ENCODE measurements at regions not wholly inside any gene's neighbourhood (a gene's known extent, or its start where the extent isn't known, plus 50 kb on each side); places are given as distances from the start of the nearest gene placed in this dataset.

DNA sequence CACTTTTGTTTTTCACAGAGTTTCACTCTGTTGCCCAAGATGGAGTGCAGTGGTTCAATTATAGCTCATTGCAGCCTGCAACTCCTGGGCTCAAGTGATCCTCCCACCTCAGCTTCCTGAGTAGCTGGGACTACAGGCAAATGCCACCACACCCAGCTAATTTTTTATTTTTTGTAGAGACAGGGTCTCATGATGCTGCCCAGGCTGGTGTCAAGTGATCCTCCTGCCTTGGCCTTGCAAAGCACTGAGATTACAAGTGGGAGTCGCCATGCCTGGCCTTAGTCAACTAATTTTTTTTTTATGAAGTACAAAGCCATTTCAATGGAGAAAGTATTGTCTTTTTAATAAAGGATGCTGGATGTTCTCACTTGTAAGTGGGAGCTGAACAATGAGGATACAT lies 51.3 kb upstream of the UXT start:
- Histone ChIP-seq H3K36me3 (replicated peaks in 1 of 2; ENCODE audit: control insufficient read depth in 1 of 2, insufficient read depth in 2 of 2, low read length in 1 of 2) (no peaks in the 10 kb centered on the region), H3K4me1 (ENCODE audit: control insufficient read depth in 1 of 2, insufficient read depth in 2 of 2, low read depth in 1 of 2, low read length in 1 of 2) (no peaks in the 10 kb centered on the region), H3K9ac (no peak overlapping the region), H3K27ac (ENCODE audit: low read depth in 2 of 2, low read length in 1 of 2) (no peak overlapping the region), H3K9me2 (no peaks in the 10 kb centered on the region), H3K9me3 (no peaks in the 10 kb centered on the region), H4K20me1 (ENCODE audit: insufficient read depth) (no peaks in the 10 kb centered on the region), H3K27me3 (ENCODE audit: insufficient read depth) (peaks cover 7% of the 10 kb centered on the region; the same call in 1 of the 2 replicates), H3K79me2 (ENCODE audit: insufficient read depth) (no peaks in the 10 kb centered on the region), H3K4me3 (ENCODE audit: low read depth in 2 of 2, low read length in 1 of 2) (no peak overlapping the region), H2AFZ (ENCODE audit: low read depth) (no peak overlapping the region), H3K4me2 (no peak overlapping the region), H3F3A (replicated peaks; ENCODE audit: insufficient read depth) (no peaks in the 10 kb centered on the region)
- POLR2A ChIA-PET = no interaction called here
- CTCF ChIA-PET = no interaction called here
- 10% methylated on average over 1 of the region's 1 CpG for WGBS (ENCODE audit: low lambda C conversion rate)
- TF ChIP-seq POLR2AphosphoS5 (IDR thresholded peaks at IDR 0.05; ENCODE audit: low read depth, low read length) (no peak), CHD2 (IDR thresholded peaks at IDR 0.05; ENCODE audit: low read length, partially characterized antibody) (no peak), RAD21 (IDR thresholded peaks at IDR 0.05; ENCODE audit: low read length) (no peak), EP300 (IDR thresholded peaks at IDR 0.05; ENCODE audit: borderline replicate concordance in 1 of 2, low read depth in 1 of 2, low read length in 1 of 2) (no peak), TEAD4 (IDR thresholded peaks at IDR 0.05; ENCODE audit: borderline replicate concordance, insufficient read depth) (no peak), MXI1 (IDR thresholded peaks at IDR 0.05; ENCODE audit: low read depth, low read length) (no peak), ELF1 (IDR thresholded peaks at IDR 0.05) (no peak)
- TF ChIP-seq, protein P1, sequence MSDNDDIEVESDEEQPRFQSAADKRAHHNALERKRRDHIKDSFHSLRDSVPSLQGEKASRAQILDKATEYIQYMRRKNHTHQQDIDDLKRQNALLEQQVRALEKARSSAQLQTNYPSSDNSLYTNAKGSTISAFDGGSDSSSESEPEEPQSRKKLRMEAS (IDR thresholded peaks at IDR 0.05; ENCODE audit: low read depth) = no peak
- TF ChIP-seq, protein P2, sequence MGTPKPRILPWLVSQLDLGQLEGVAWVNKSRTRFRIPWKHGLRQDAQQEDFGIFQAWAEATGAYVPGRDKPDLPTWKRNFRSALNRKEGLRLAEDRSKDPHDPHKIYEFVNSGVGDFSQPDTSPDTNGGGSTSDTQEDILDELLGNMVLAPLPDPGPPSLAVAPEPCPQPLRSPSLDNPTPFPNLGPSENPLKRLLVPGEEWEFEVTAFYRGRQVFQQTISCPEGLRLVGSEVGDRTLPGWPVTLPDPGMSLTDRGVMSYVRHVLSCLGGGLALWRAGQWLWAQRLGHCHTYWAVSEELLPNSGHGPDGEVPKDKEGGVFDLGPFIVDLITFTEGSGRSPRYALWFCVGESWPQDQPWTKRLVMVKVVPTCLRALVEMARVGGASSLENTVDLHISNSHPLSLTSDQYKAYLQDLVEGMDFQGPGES (IDR thresholded peaks at IDR 0.05; ENCODE audit: low read depth, low read length) = no peak
- TF ChIP-seq, protein P3, sequence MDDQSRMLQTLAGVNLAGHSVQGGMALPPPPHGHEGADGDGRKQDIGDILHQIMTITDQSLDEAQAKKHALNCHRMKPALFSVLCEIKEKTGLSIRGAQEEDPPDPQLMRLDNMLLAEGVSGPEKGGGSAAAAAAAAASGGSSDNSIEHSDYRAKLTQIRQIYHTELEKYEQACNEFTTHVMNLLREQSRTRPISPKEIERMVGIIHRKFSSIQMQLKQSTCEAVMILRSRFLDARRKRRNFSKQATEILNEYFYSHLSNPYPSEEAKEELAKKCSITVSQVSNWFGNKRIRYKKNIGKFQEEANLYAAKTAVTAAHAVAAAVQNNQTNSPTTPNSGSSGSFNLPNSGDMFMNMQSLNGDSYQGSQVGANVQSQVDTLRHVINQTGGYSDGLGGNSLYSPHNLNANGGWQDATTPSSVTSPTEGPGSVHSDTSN (IDR thresholded peaks at IDR 0.05) = no peak
- no peak for DNase-seq
